IPS DF 6.9 (cell line): ENCODE measurements at regions not wholly inside any gene's neighbourhood (a gene's known extent, or its start where the extent isn't known, plus 50 kb on each side); places are given as distances from the start of the nearest gene placed in this dataset.

ENCODE experiments used
- DNase-seq: peaks from one replicate; pipeline ENCODE4 v3.0.0-alpha.2; 2013; ENCODE audit warnings: low read depth, low spot score
- H3K27ac ChIP-seq: one replicate; pipeline ENCODE4 v1.5.1; 2013; ENCODE audit warnings: low read length, control low read depth
- H3K27me3 ChIP-seq: 2 replicates; pipeline ENCODE4 v1.6.1; 2013; ENCODE audit warnings: mild to moderate bottlenecking, low read length; ENCODE audit not compliant: control insufficient read depth, insufficient read depth
- H3K36me3 ChIP-seq: 2 replicates; pipeline ENCODE4 v1.6.1; 2013; ENCODE audit warnings: low read length; ENCODE audit not compliant: control insufficient read depth, insufficient read depth
- H3K4me1 ChIP-seq: 2 replicates; pipeline ENCODE4 v1.6.1; 2013; ENCODE audit warnings: low read length; ENCODE audit not compliant: control insufficient read depth, insufficient read depth
- H3K4me3 ChIP-seq: 2 replicates; pipeline ENCODE4 v1.5.1; 2013; ENCODE audit warnings: mild to moderate bottlenecking, low read length
- H3K9me3 ChIP-seq: 2 replicates; pipeline ENCODE4 v1.6.1; 2013; ENCODE audit warnings: low read length, inconsistent platforms; ENCODE audit not compliant: control insufficient read depth, insufficient read depth
- whole genome bisulfite sequencing: extraction: QIAGEN DNeasy Blood & Tissue Kit; methylation state at CpG from one replicate; pipeline ENCODE4 v1.1.7; 2013; ENCODE audit warnings: mixed read lengths, missing lambda C conversion rate; ENCODE audit not compliant: insufficient read length, insufficient coverage; 5-methylcytosine and 5-hydroxymethylcytosine counted together

- no peak overlapping the region for H3K27ac ChIP-seq
- no CpG with 5 or more reads among the region's 3 CpGs for WGBS
- no peaks in the 10 kb centered on the region for H3K9me3 ChIP-seq
- H3K4me3 ChIP-seq: no peak overlapping the region
- H3K4me1 ChIP-seq: no peaks in the 10 kb centered on the region
- no peaks in the 10 kb centered on the region for H3K27me3 ChIP-seq
- no peak for DNase-seq
- H3K36me3 ChIP-seq: no peaks in the 10 kb centered on the region
Observed at GRCh38 chr3:163626753-163627152, 1451.5 kb downstream of the SI start.

DNA sequence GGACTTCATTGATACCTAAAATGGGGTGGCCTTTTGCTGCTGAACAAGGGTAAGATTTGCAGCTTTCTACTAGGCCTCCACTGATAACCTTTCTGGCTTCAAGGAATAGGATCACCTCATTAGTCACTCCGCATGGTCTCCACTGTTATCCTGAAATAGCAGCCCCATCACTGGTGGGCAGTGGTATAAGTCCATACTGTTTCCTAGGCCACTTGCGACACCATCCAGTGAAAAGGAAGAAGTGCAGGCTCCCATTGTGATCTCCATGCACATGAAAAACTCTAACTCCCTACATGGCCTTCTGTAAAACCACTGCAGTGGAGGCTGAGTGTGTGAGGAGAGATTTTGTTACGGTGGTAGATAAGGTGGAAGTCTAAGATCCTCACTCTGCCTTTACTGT lies 1455.9 kb downstream of the SI start:
- peak; percentile 50 for DNase-seq
- Histone ChIP-seq H3K4me3 (no peak overlapping the region), H3K9me3 (no peaks in the 10 kb centered on the region), H3K36me3 (no peaks in the 10 kb centered on the region), H3K27ac (no peak overlapping the region), H3K4me1 (no peaks in the 10 kb centered on the region), H3K27me3 (no peaks in the 10 kb centered on the region)
- WGBS: no CpG with 5 or more reads among the region's 3 CpGs

- H3K4me3 ChIP-seq: no peak overlapping the region
- H3K4me1 ChIP-seq: no peaks in the 10 kb centered on the region
- H3K27ac ChIP-seq: no peak overlapping the region
- no peaks in the 10 kb centered on the region for H3K27me3 ChIP-seq
- H3K36me3 ChIP-seq: no peaks in the 10 kb centered on the region
- DNase-seq: no peak
- no peaks in the 10 kb centered on the region for H3K9me3 ChIP-seq
Observed at GRCh38 chr3:163614886-163615285, 1463.4 kb downstream of the SI start.

DNA sequence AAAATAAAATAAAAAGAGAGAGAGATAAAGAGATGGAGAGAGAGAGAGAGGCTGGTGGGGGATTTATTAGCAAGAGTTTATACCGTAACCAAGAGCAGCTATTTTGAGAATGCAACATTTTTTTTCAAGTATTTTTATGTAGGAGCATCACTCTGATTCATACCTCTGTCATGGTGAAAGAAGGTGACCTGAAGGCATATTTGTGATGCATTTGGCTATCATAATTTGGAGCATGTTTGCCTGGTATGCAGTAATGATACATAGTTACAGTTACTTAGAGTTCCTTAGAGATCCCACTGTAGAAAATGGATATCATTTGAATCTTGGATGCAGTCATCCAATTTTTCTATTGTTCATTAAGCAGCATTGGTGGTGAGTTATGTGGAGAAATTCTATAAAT lies 1472.4 kb downstream of the SI start:
- no peak for DNase-seq
- no peaks in the 10 kb centered on the region for H3K4me1 ChIP-seq
- no peaks in the 10 kb centered on the region for H3K36me3 ChIP-seq
- no CpG with 5 or more reads among the region's 1 CpG for WGBS
- no peaks in the 10 kb centered on the region for H3K27me3 ChIP-seq
- no peaks in the 10 kb centered on the region for H3K9me3 ChIP-seq
- H3K27ac ChIP-seq: no peak overlapping the region
- no peak overlapping the region for H3K4me3 ChIP-seq

DNA sequence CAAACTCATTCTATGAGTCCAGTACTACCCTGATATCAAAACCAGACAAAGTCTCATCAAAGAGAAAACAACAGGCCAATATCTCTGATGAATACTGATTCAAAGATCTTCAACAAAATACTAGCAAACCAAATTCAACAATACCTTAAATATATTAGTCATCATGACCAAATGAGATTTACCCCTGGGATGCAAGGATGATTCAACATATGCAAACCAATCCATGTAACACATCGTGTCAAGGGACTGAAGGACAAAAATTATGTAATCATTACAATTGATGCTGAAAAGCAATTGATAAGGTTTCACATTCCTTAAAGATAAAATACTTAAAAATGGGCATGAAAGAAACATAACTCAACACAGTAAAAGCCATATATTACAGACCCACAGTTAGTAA lies 1476.9 kb downstream of the SI start:
- Histone ChIP-seq H3K27ac (no peak overlapping the region), H3K36me3 (no peaks in the 10 kb centered on the region), H3K9me3 (no peaks in the 10 kb centered on the region), H3K4me1 (no peaks in the 10 kb centered on the region), H3K27me3 (no peaks in the 10 kb centered on the region), H3K4me3 (no peak overlapping the region)
- WGBS: no CpG with 5 or more reads among the region's 1 CpG
- DNase-seq: no peak

DNA sequence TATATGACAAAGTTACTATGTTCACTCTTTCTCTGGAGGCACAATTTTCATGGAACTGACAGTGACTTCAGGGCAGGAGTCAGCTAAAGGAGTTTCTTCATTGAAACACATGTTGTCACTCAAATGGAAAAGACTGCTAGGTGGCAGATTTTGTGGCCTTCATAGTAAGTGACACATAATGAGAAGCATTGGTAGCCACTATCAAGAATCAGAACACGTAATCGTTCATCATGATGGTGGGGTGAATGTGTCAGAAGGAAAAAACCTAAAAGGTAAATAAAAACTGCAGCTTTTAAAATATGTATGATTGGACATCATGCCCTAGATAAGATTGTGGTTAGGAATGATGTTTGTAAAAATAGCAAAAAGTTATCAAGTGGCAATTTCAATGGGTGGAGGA lies 1491.0 kb downstream of the SI start:
- DNase-seq: no peak
- H3K27ac ChIP-seq: no peak overlapping the region
- whole genome bisulfite sequencing: no CpG with 5 or more reads among the region's 2 CpGs

DNA sequence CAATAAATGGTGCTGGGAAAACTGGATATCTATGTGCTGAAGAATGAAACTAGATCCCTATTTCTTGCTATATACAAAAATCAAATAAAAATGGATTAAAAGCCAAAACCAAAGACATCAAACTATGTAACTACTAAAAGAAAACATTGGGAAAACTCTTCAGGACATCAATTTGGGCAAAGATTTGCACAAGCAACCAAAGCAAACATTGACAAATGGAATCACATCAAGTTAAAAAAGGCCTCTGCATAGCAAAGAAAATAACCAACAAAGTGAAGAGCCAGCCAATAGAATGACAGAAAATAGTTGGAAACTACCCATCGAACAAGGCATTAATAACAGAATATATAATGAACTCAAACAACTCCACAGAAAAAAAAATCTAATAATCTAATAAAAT lies 1495.3 kb downstream of the SI start:
- Histone ChIP-seq H3K27ac (no peak overlapping the region), H3K27me3 (no peaks in the 10 kb centered on the region), H3K4me1 (no peaks in the 10 kb centered on the region), H3K9me3 (no peaks in the 10 kb centered on the region), H3K36me3 (no peaks in the 10 kb centered on the region), H3K4me3 (no peak overlapping the region)
- WGBS: no CpG with 5 or more reads among the region's 1 CpG
- no peak for DNase-seq

More for the DNA sequence above, 1491.0 kb downstream of the SI start:
- Histone ChIP-seq H3K36me3 (no peaks in the 10 kb centered on the region), H3K27me3 (no peaks in the 10 kb centered on the region), H3K4me3 (no peak overlapping the region), H3K4me1 (no peaks in the 10 kb centered on the region), H3K9me3 (no peaks in the 10 kb centered on the region)

DNA sequence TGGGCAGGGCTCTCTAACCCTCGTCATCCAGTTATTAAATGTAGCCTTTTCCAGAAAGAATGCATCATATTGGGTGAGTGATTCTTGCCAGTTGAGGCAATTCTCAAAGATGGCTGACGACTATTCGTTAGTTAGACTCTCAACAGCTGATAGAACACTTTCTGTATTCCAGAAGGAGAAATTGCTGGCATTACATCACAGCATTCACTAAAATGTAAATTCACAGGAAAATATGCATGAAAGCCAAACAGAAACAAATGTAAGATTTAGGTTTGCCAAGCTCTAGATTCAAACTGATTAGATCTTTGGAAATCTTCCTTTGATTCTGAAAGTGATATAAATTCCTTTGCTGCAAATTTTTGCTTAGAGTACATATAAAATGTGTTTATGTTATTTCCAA lies 1501.0 kb downstream of the SI start:
- no peak overlapping the region for H3K4me3 ChIP-seq
- H3K4me1 ChIP-seq: no peaks in the 10 kb centered on the region
- H3K9me3 ChIP-seq: no peaks in the 10 kb centered on the region
- H3K27me3 ChIP-seq: no peaks in the 10 kb centered on the region
- WGBS: no CpG with 5 or more reads among the region's 3 CpGs
- no peak overlapping the region for H3K27ac ChIP-seq
- no peak for DNase-seq
- no peaks in the 10 kb centered on the region for H3K36me3 ChIP-seq

DNA sequence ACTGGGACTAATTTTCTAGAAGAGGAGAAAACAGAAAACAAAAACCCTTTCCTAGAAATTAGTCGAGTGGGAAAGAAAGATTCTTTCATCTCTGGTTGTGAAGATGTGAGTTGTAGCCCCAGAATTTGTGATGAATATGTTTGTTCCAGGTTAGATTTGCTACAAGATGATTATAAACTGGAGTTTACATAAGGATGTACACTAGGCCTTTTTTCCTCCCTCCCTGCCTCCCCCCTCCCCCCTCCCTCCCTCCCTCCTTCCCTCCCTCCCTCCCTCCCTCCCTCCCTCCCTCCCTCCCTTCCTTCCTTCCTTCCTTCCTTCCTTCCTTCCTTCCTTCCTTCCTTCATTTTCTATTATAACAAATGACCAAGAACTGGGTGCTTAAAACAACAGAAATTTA lies 1502.0 kb downstream of the SI start:
- Histone ChIP-seq H3K27ac (no peak overlapping the region), H3K27me3 (no peaks in the 10 kb centered on the region), H3K4me1 (no peaks in the 10 kb centered on the region), H3K9me3 (no peaks in the 10 kb centered on the region), H3K36me3 (no peaks in the 10 kb centered on the region), H3K4me3 (no peak overlapping the region)
- no peak for DNase-seq
- no CpG with 5 or more reads among the region's 1 CpG for WGBS

- Histone ChIP-seq H3K27me3 (no peaks in the 10 kb centered on the region), H3K27ac (no peak overlapping the region), H3K4me1 (no peaks in the 10 kb centered on the region), H3K4me3 (no peak overlapping the region), H3K36me3 (no peaks in the 10 kb centered on the region), H3K9me3 (no peaks in the 10 kb centered on the region; the same call in 1 of the 2 replicates)
- no CpG with 5 or more reads among the region's 3 CpGs for WGBS
- DNase-seq: no peak
Observed at GRCh38 chr3:163573324-163573723, 1505.0 kb downstream of the SI start.

DNA sequence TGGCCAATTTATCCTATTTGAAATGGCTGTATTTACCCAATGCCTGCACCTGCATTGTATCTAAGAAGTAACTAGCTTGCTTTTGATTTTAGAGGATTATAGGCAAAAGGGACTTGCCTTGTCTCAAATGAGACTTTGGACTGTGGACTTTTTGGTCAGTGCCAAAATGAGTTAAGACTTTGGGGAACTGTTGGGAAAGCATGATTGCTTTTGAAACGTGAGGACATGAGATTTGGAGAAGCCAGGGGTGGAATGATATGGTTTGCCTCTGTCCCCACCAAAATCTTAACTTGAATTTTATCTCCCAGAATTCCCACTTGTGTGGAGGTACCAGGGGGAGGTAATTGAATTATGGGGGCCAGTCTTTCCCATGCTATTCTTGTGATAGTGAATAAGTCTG lies 1505.4 kb downstream of the SI start:
- H3K4me3 ChIP-seq: no peak overlapping the region
- no peaks in the 10 kb centered on the region for H3K27me3 ChIP-seq
- WGBS: no CpG with 5 or more reads among the region's 1 CpG
- no peak for DNase-seq
- H3K27ac ChIP-seq: no peak overlapping the region
- no peaks in the 10 kb centered on the region for H3K36me3 ChIP-seq
- H3K4me1 ChIP-seq: no peaks in the 10 kb centered on the region
- no peaks in the 10 kb centered on the region; the same call in 1 of the 2 replicates for H3K9me3 ChIP-seq
